Dendritic cell treated with granulocyte-macrophage colony-stimulating factor and Interleukin-4, amounts not matched to agents 40 ng/mL and 50 ng/mL, for 4 days (primary cell): ENCODE measurements at regions not wholly inside any gene's neighbourhood (a gene's known extent, or its start where the extent isn't known, plus 50 kb on each side); places are given as distances from the start of the nearest gene placed in this dataset.

ENCODE experiments used
- H3K27ac Mint-ChIP-seq: one replicate; pipeline ENCODE4 v1.8.0; 2022; ENCODE audit warnings: mild to moderate bottlenecking, mixed read lengths
- H3K27me3 Mint-ChIP-seq: one replicate; pipeline ENCODE4 v1.8.0; 2022; ENCODE audit warnings: mild to moderate bottlenecking, mixed read lengths
- H3K36me3 Mint-ChIP-seq: one replicate; pipeline ENCODE4 v1.8.0; 2022; ENCODE audit warnings: low read depth, mixed read lengths
- H3K4me1 Mint-ChIP-seq: one replicate; pipeline ENCODE4 v1.8.0; 2022; ENCODE audit warnings: low read depth, mixed read lengths
- H3K4me3 Mint-ChIP-seq: one replicate; pipeline ENCODE4 v1.8.0; 2022; ENCODE audit warnings: mild to moderate bottlenecking, moderate library complexity, mixed read lengths
- H3K9me3 Mint-ChIP-seq: one replicate; pipeline ENCODE4 v1.8.0; 2022; ENCODE audit warnings: mixed read lengths
- intact Hi-C: fragments of 100-400 bp; cut with micrococcal nuclease; formaldehyde crosslinking; loops from one replicate; pipeline ENCODE4 v1.15.0; 2022

GRCh38 chr18:27608174-27608573 lies 423.1 kb upstream of the CHST9 start:
- no peaks in the 10 kb centered on the region for H3K9me3 Mint-ChIP-seq
- no peak overlapping the region for H3K27ac Mint-ChIP-seq
- intact Hi-C loops = loop anchor here (5.0 kb wide), 1 partner anchor 579 kb away; no protein-coding TSS in a partner anchor
- no peaks in the 10 kb centered on the region for H3K27me3 Mint-ChIP-seq
- H3K4me3 Mint-ChIP-seq = no peak overlapping the region
- H3K4me1 Mint-ChIP-seq = no peaks in the 10 kb centered on the region
- no peaks in the 10 kb centered on the region for H3K36me3 Mint-ChIP-seq

GRCh38 chr18:27606741-27607140 lies 421.6 kb upstream of the CHST9 start:
- no peak overlapping the region for H3K27ac Mint-ChIP-seq
- no peak overlapping the region for H3K4me3 Mint-ChIP-seq
- H3K4me1 Mint-ChIP-seq = no peaks in the 10 kb centered on the region
- no peaks in the 10 kb centered on the region for H3K27me3 Mint-ChIP-seq
- H3K9me3 Mint-ChIP-seq = no peaks in the 10 kb centered on the region
- intact Hi-C loops = loop anchor here (5.0 kb wide), 1 partner anchor 581 kb away; no protein-coding TSS in a partner anchor
- no peaks in the 10 kb centered on the region for H3K36me3 Mint-ChIP-seq

GRCh38 chr18:27605107-27605834 lies 420.2 kb upstream of the CHST9 start:
- no peak overlapping the region for H3K27ac Mint-ChIP-seq
- no peaks in the 10 kb centered on the region for H3K27me3 Mint-ChIP-seq
- no peaks in the 10 kb centered on the region for H3K4me1 Mint-ChIP-seq
- H3K4me3 Mint-ChIP-seq = no peak overlapping the region
- intact Hi-C loops = loop anchor here (5.0 kb wide), 1 partner anchor 582 kb away; no protein-coding TSS in a partner anchor
- H3K36me3 Mint-ChIP-seq = no peaks in the 10 kb centered on the region
- H3K9me3 Mint-ChIP-seq = no peaks in the 10 kb centered on the region

GRCh38 chr18:27604583-27604982 lies 419.5 kb upstream of the CHST9 start:
- no peaks in the 10 kb centered on the region for H3K27me3 Mint-ChIP-seq
- intact Hi-C loops = no loop called here
- no peaks in the 10 kb centered on the region for H3K9me3 Mint-ChIP-seq
- H3K4me3 Mint-ChIP-seq = no peak overlapping the region
- H3K36me3 Mint-ChIP-seq = no peaks in the 10 kb centered on the region
- no peak overlapping the region for H3K27ac Mint-ChIP-seq
- no peaks in the 10 kb centered on the region for H3K4me1 Mint-ChIP-seq

- no peak overlapping the region for H3K4me3 Mint-ChIP-seq
- H3K4me1 Mint-ChIP-seq = no peaks in the 10 kb centered on the region
- H3K27ac Mint-ChIP-seq = no peak overlapping the region
- intact Hi-C loops = no loop called here
- no peaks in the 10 kb centered on the region for H3K36me3 Mint-ChIP-seq
- no peaks in the 10 kb centered on the region for H3K9me3 Mint-ChIP-seq
- no peaks in the 10 kb centered on the region for H3K27me3 Mint-ChIP-seq
These were observed 417.0 kb upstream of the CHST9 start for GRCh38 chr18:27602092-27602491.

GRCh38 chr18:27600245-27600644 lies 415.1 kb upstream of the CHST9 start:
- Mint-ChIP-seq H3K4me3 (no peak overlapping the region), H3K27me3 (no peaks in the 10 kb centered on the region), H3K36me3 (no peaks in the 10 kb centered on the region), H3K27ac (no peak overlapping the region), H3K4me1 (no peaks in the 10 kb centered on the region), H3K9me3 (no peaks in the 10 kb centered on the region)
- intact Hi-C loops = no loop called here

- no peak overlapping the region for H3K4me3 Mint-ChIP-seq
- H3K27ac Mint-ChIP-seq = no peak overlapping the region
- H3K36me3 Mint-ChIP-seq = no peaks in the 10 kb centered on the region
- no peaks in the 10 kb centered on the region for H3K27me3 Mint-ChIP-seq
- H3K4me1 Mint-ChIP-seq = no peaks in the 10 kb centered on the region
- no peaks in the 10 kb centered on the region for H3K9me3 Mint-ChIP-seq
- intact Hi-C loops = loop anchor here (5.0 to 10.0 kb wide), 2 partner anchors 55 to 797 kb away; no protein-coding TSS in a partner anchor
These were observed 414.2 kb upstream of the CHST9 start for GRCh38 chr18:27599202-27599829.

- Mint-ChIP-seq H3K27ac (no peak overlapping the region), H3K27me3 (no peaks in the 10 kb centered on the region), H3K4me3 (no peak overlapping the region), H3K9me3 (no peaks in the 10 kb centered on the region), H3K4me1 (no peaks in the 10 kb centered on the region), H3K36me3 (no peaks in the 10 kb centered on the region)
- intact Hi-C loops = loop anchor here (5.0 to 10.0 kb wide), 2 partner anchors 60 to 793 kb away; no protein-coding TSS in a partner anchor
These were observed 410.2 kb upstream of the CHST9 start for GRCh38 chr18:27595113-27595838.

GRCh38 chr18:27585602-27586173 lies 400.6 kb upstream of the CHST9 start:
- H3K27me3 Mint-ChIP-seq = no peaks in the 10 kb centered on the region
- H3K36me3 Mint-ChIP-seq = no peaks in the 10 kb centered on the region
- no peak overlapping the region for H3K4me3 Mint-ChIP-seq
- intact Hi-C loops = loop anchor here (10.0 kb wide), 1 partner anchor 61 kb away; no protein-coding TSS in a partner anchor
- no peak overlapping the region for H3K27ac Mint-ChIP-seq
- H3K4me1 Mint-ChIP-seq = no peaks in the 10 kb centered on the region
- peaks cover 9% of the 10 kb centered on the region for H3K9me3 Mint-ChIP-seq

GRCh38 chr18:27583466-27583865 lies 398.4 kb upstream of the CHST9 start:
- H3K36me3 Mint-ChIP-seq = no peaks in the 10 kb centered on the region
- no peak overlapping the region for H3K27ac Mint-ChIP-seq
- intact Hi-C loops = loop anchor here (10.0 kb wide), 1 partner anchor 59 kb away; no protein-coding TSS in a partner anchor
- H3K27me3 Mint-ChIP-seq = no peaks in the 10 kb centered on the region
- no peaks in the 10 kb centered on the region for H3K4me1 Mint-ChIP-seq
- no peak overlapping the region for H3K4me3 Mint-ChIP-seq
- peaks cover 9% of the 10 kb centered on the region for H3K9me3 Mint-ChIP-seq

GRCh38 chr18:27582760-27583412 lies 397.8 kb upstream of the CHST9 start:
- no peaks in the 10 kb centered on the region for H3K36me3 Mint-ChIP-seq
- no peak overlapping the region for H3K27ac Mint-ChIP-seq
- intact Hi-C loops = loop anchor here (10.0 kb wide), 1 partner anchor 58 kb away; no protein-coding TSS in a partner anchor

GRCh38 chr18:27581296-27581904 lies 396.3 kb upstream of the CHST9 start:
- Mint-ChIP-seq H3K9me3 (peaks cover 9% of the 10 kb centered on the region), H3K4me3 (no peak overlapping the region), H3K27ac (no peak overlapping the region), H3K36me3 (no peaks in the 10 kb centered on the region), H3K4me1 (no peaks in the 10 kb centered on the region), H3K27me3 (no peaks in the 10 kb centered on the region)
- intact Hi-C loops = loop anchor here (10.0 kb wide), 1 partner anchor 57 kb away; no protein-coding TSS in a partner anchor

More at GRCh38 chr18:27582760-27583412, 397.8 kb upstream of the CHST9 start:
- Mint-ChIP-seq H3K4me1 (no peaks in the 10 kb centered on the region), H3K4me3 (no peak overlapping the region), H3K9me3 (peaks cover 9% of the 10 kb centered on the region), H3K27me3 (no peaks in the 10 kb centered on the region)

GRCh38 chr18:27579364-27579763 lies 394.3 kb upstream of the CHST9 start:
- Mint-ChIP-seq H3K27me3 (no peaks in the 10 kb centered on the region), H3K9me3 (peaks cover 9% of the 10 kb centered on the region), H3K27ac (no peak overlapping the region), H3K36me3 (no peaks in the 10 kb centered on the region), H3K4me1 (no peaks in the 10 kb centered on the region), H3K4me3 (no peak overlapping the region)
- intact Hi-C loops = no loop called here
